ENCODE measurements at regions not wholly inside any gene's neighbourhood (a gene's known extent, or its start where the extent isn't known, plus 50 kb on each side); places are given as distances from the start of the nearest gene placed in this dataset.

DNA sequence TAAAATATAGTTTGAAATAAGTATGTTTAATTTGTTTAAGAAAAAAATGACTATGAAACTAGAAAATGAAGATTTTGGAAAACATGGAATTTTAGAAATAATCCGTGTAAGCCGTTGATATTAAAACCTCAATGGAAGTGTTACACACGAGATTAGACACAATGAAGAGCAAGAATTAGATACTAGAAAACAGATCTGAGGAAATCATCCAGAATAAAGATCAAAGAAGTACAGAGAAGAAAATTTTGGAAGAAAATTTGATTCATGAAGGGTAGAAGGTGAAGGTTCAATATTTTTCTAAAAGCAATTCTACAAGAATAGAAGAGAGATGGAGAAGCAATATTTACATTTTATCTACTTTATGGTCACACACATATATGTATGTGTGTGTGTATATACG lies 52.5 kb upstream of the SATB1 start:
- Histone ChIP-seq H3K27me3 (ENCODE audit: control insufficient read depth, insufficient read depth, low read length) (no peaks in the 10 kb centered on the region), H3K9me3 (ENCODE audit: control insufficient read depth, low read length) (no peaks in the 10 kb centered on the region), H3K79me2 (no peaks in the 10 kb centered on the region), H3K36me3 (ENCODE audit: control insufficient read depth, insufficient read depth, low read length) (no peaks in the 10 kb centered on the region), H3K9ac (no peak overlapping the region), H2AFZ (no peak overlapping the region), H3K4me1 (no peaks in the 10 kb centered on the region), H3K27ac (no peak overlapping the region), H3K4me3 (ENCODE audit: low read depth, low read length) (no peak overlapping the region), H3K4me2 (ENCODE audit: low read length) (no peak overlapping the region)
- TF ChIP-seq, protein P1, sequence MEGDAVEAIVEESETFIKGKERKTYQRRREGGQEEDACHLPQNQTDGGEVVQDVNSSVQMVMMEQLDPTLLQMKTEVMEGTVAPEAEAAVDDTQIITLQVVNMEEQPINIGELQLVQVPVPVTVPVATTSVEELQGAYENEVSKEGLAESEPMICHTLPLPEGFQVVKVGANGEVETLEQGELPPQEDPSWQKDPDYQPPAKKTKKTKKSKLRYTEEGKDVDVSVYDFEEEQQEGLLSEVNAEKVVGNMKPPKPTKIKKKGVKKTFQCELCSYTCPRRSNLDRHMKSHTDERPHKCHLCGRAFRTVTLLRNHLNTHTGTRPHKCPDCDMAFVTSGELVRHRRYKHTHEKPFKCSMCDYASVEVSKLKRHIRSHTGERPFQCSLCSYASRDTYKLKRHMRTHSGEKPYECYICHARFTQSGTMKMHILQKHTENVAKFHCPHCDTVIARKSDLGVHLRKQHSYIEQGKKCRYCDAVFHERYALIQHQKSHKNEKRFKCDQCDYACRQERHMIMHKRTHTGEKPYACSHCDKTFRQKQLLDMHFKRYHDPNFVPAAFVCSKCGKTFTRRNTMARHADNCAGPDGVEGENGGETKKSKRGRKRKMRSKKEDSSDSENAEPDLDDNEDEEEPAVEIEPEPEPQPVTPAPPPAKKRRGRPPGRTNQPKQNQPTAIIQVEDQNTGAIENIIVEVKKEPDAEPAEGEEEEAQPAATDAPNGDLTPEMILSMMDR (IDR thresholded peaks at IDR 0.05) = no peak

All from parathyroid adenoma (tissue), 2 donors.